PC-9 (cell line): ENCODE measurements at regions not wholly inside any gene's neighbourhood (a gene's known extent, or its start where the extent isn't known, plus 50 kb on each side); places are given as distances from the start of the nearest gene placed in this dataset.

ENCODE experiments used
- BruUV-seq: library from RNA; stranded (reverse); fragments of 400-500 nt; replicated peaks from 2 replicates; lab custom pipeline; 2021; lab: Mats Ljungman, UMichigan
- CTCF ChIA-PET: fragments of 300-600 bp; sonication (Branson Sonifier 250); formaldehyde crosslinking; loops from one replicate; lab custom pipeline; 2022; ENCODE audit warnings: antibody characterized with exemption; lab: Charles Lee
- POLR2A ChIA-PET: fragments of 300-600 bp; sonication (Branson Sonifier 250); formaldehyde crosslinking; loops from one replicate; lab custom pipeline; 2022; ENCODE audit warnings: antibody characterized with exemption; ENCODE audit not compliant: unreplicated experiment; lab: Charles Lee
- DNase-seq, 2 experiments: peaks; one replicate each; pipeline versions ENCODE4 v3.0.0 to v3.0.0-alpha.2; 2015 to 2022; ENCODE audit warnings: mixed read lengths in 1 of 2
- H2AFZ ChIP-seq: fragments of 200-600 bp; sonication (generic); 2 replicates; pipeline ENCODE4 v1.8.1; 2017; ENCODE audit warnings: antibody characterized with exemption
- H3F3A ChIP-seq: fragments of 200-600 bp; sonication (generic); 2 replicates; pipeline ENCODE4 v1.8.1; 2017; ENCODE audit warnings: antibody characterized with exemption, mild to moderate bottlenecking, low read depth; ENCODE audit not compliant: insufficient read depth
- H3K27ac ChIP-seq: fragments of 200-600 bp; sonication (generic); 2 replicates; pipeline ENCODE4 v1.6.1; 2016; ENCODE audit warnings: mixed run types
- H3K27me3 ChIP-seq: fragments of 200-600 bp; sonication (generic); 2 replicates; pipeline ENCODE4 v1.6.1; 2016; ENCODE audit warnings: low read depth, mixed run types; ENCODE audit not compliant: insufficient read depth
- H3K36me3 ChIP-seq: fragments of 200-600 bp; sonication (generic); 2 replicates; pipeline ENCODE4 v1.6.1; 2016; ENCODE audit warnings: low read depth, mixed run types
- H3K4me1 ChIP-seq: fragments of 200-600 bp; sonication (generic); replicated peaks from 2 replicates; pipeline ENCODE4 v1.6.1; 2016; ENCODE audit warnings: mixed run types; ENCODE audit not compliant: insufficient read depth
- H3K4me2 ChIP-seq: fragments of 200-600 bp; sonication (generic); 2 replicates; pipeline ENCODE4 v1.6.1; 2017; ENCODE audit warnings: mixed run types
- H3K4me3 ChIP-seq: fragments of 200-600 bp; sonication (generic); 2 replicates; pipeline ENCODE4 v1.6.1; 2016; ENCODE audit warnings: mixed run types
- H3K79me2 ChIP-seq: fragments of 200-600 bp; sonication (generic); 2 replicates; pipeline ENCODE4 v1.6.1; 2017; ENCODE audit warnings: low read depth, mixed run types
- H3K9me2 ChIP-seq: fragments of 200-600 bp; sonication (generic); 2 replicates; pipeline ENCODE4 v1.8.1; 2017; ENCODE audit warnings: mild to moderate bottlenecking; ENCODE audit not compliant: insufficient read depth
- H3K9me3 ChIP-seq: fragments of 200-600 bp; sonication (generic); 2 replicates; pipeline ENCODE4 v1.8.1; 2016; ENCODE audit warnings: low read depth; ENCODE audit not compliant: insufficient read depth
- H4K20me1 ChIP-seq: fragments of 200-600 bp; sonication (generic); 2 replicates; pipeline ENCODE4 v1.8.1; 2017; ENCODE audit not compliant: insufficient read depth
- EZH2 ChIP-seq: fragments of 200-600 bp; sonication (generic); IDR thresholded peaks from 2 replicates; pipeline ENCODE4 v1.8.0; 2017; ENCODE audit warnings: antibody characterized with exemption, low read depth
- intact Hi-C: fragments of 100-400 bp; cut with micrococcal nuclease; formaldehyde crosslinking; loops from one replicate; pipeline ENCODE4 v1.10.0; 2022; ENCODE audit not compliant: unreplicated experiment
- TF ChIP-seq, protein P1 (sequence below): fragments of 200-600 bp; sonication (generic); conservative IDR thresholded peaks from 2 replicates; pipeline ENCODE4 v1.6.1; 2017; ENCODE audit warnings: mixed run types, antibody characterized with exemption, mild to moderate bottlenecking, moderate library complexity

DNA sequence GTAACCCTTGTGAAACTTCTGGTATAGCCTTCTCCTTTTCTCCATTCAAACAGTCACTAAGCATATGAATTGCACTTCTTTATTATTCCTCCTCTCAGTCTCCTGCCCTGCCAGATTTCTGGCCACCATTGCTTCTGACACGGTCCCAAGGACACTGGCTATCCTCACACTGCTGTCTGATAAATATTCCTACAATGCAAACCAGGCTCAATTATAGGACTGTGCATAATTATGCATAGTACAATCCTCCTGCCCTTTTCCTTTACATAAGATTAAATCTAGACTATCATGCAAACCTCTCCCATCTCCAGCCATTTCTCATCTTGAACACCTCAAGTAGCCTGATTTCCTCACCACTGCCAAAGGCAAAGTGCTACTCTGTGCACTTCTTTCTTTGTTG lies 704.3 kb upstream of the ADAMTS5 start:
- BruUV-seq = no TSS peak

DNA sequence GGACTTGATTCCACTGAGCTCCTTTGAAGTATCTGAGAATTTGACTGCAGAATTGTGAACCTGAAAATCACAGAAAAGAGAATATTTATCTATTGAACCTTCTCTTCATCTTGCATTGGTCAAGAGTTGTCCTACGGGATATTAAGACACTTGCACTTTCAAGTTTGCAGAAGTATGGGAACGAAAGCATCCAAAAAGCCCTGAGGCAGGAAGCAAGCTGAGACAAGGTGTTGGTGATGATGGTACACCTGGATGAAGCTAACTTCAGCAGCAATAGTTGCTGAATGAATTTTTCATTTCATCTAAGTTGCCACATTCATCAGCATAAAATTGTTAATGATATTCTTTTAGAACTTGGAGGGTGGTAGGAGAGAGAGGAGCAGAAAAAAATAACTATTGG lies 686.6 kb upstream of the ADAMTS5 start:
- Histone ChIP-seq H3K79me2 (no peaks in the 10 kb centered on the region), H3F3A (no peaks in the 10 kb centered on the region), H3K27ac (no peak overlapping the region), H3K4me3 (no peak overlapping the region), H3K36me3 (no peaks in the 10 kb centered on the region), H4K20me1 (no peaks in the 10 kb centered on the region), H3K9me3 (no peaks in the 10 kb centered on the region), H3K9me2 (no peaks in the 10 kb centered on the region), H2AFZ (no peak overlapping the region), H3K4me1 (no peaks in the 10 kb centered on the region), H3K4me2 (no peak overlapping the region), H3K27me3 (no peaks in the 10 kb centered on the region)
- intact Hi-C loops = no loop called here
- BruUV-seq = no TSS peak
- no peak for DNase-seq
- CTCF ChIA-PET = no interaction called here
- POLR2A ChIA-PET = no interaction called here
- TF ChIP-seq, protein P1, sequence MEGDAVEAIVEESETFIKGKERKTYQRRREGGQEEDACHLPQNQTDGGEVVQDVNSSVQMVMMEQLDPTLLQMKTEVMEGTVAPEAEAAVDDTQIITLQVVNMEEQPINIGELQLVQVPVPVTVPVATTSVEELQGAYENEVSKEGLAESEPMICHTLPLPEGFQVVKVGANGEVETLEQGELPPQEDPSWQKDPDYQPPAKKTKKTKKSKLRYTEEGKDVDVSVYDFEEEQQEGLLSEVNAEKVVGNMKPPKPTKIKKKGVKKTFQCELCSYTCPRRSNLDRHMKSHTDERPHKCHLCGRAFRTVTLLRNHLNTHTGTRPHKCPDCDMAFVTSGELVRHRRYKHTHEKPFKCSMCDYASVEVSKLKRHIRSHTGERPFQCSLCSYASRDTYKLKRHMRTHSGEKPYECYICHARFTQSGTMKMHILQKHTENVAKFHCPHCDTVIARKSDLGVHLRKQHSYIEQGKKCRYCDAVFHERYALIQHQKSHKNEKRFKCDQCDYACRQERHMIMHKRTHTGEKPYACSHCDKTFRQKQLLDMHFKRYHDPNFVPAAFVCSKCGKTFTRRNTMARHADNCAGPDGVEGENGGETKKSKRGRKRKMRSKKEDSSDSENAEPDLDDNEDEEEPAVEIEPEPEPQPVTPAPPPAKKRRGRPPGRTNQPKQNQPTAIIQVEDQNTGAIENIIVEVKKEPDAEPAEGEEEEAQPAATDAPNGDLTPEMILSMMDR = no peak
- TF ChIP-seq EZH2 = no peak

More for the DNA sequence above, 704.3 kb upstream of the ADAMTS5 start:
- no peaks in the 10 kb centered on the region for H3K79me2 ChIP-seq
- intact Hi-C loops = no loop called here
- ChIA-PET POLR2A (no interaction called here), CTCF (no interaction called here)
- no peak for TF ChIP-seq EZH2
- TF ChIP-seq, protein P1 = no peak
- no peaks in the 10 kb centered on the region for H3K27me3 ChIP-seq
- H3K27ac ChIP-seq = no peak overlapping the region
- H3K4me3 ChIP-seq = no peak overlapping the region
- H4K20me1 ChIP-seq = no peaks in the 10 kb centered on the region
- no peaks in the 10 kb centered on the region for H3K36me3 ChIP-seq
- no peaks in the 10 kb centered on the region for H3K9me2 ChIP-seq
- no peaks in the 10 kb centered on the region for H3K9me3 ChIP-seq
- no peaks in the 10 kb centered on the region for H3K4me1 ChIP-seq
- no peak overlapping the region for H2AFZ ChIP-seq
- no peak overlapping the region for H3K4me2 ChIP-seq
- no peak for DNase-seq
- H3F3A ChIP-seq = no peaks in the 10 kb centered on the region

DNA sequence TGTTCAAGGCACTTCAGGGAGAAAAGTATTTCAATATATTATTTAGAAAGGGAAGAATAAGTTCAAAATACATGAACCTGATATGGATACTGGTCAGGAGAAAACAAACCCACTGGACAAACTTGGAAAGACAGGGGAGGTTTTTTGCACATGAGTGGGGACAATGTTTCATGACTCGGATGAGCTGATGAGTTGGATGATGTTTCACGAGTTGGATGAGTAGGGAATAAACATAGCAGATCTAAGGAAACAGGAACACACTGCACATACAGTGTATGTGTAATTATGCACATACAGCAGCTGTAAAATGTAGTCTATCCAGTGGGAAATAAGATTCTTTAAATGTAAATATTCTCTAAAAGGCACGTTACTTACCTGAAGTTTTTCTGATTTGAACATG lies 682.9 kb upstream of the ADAMTS5 start:
- H4K20me1 ChIP-seq = no peaks in the 10 kb centered on the region
- no peaks in the 10 kb centered on the region for H3K4me1 ChIP-seq
- H3K36me3 ChIP-seq = no peaks in the 10 kb centered on the region
- no peaks in the 10 kb centered on the region for H3K9me2 ChIP-seq
- no TSS peak for BruUV-seq
- intact Hi-C loops = no loop called here
- no peak for DNase-seq
- no peaks in the 10 kb centered on the region for H3K27me3 ChIP-seq
- TF ChIP-seq, protein P1 = no peak
- TF ChIP-seq EZH2 = no peak
- no peak overlapping the region for H3K27ac ChIP-seq
- ChIA-PET CTCF (no interaction called here), POLR2A (interaction anchor here (0.6 kb wide), 1 partner anchor 231 kb away, joined by 6 read pairs; no protein-coding TSS in a partner anchor)
- H3K4me2 ChIP-seq = no peak overlapping the region
- no peak overlapping the region for H2AFZ ChIP-seq
- H3K79me2 ChIP-seq = no peaks in the 10 kb centered on the region
- no peaks in the 10 kb centered on the region for H3K9me3 ChIP-seq
- no peak overlapping the region for H3K4me3 ChIP-seq
- no peaks in the 10 kb centered on the region for H3F3A ChIP-seq
